HepG2 (cell line): ENCODE measurements at regions not wholly inside any gene's neighbourhood (a gene's known extent, or its start where the extent isn't known, plus 50 kb on each side); places are given as distances from the start of the nearest gene placed in this dataset.

Experiments
- ZNF496 ChIP-seq: sonication (generic); formaldehyde crosslinking; IDR thresholded peaks from 2 replicates; pipeline ENCODE4 v1.8.1; 2023; ENCODE audit warnings: mild to moderate bottlenecking, moderate library complexity, missing genetic modification reagents; ENCODE audit not compliant: insufficient replicate concordance
- TF ChIP-seq, protein P1 (sequence below): sonication (generic); formaldehyde crosslinking; IDR thresholded peaks from 2 replicates; pipeline ENCODE4 v1.5.0; 2020; ENCODE audit warnings: mild to moderate bottlenecking, missing genetic modification reagents, moderate library complexity

DNA sequence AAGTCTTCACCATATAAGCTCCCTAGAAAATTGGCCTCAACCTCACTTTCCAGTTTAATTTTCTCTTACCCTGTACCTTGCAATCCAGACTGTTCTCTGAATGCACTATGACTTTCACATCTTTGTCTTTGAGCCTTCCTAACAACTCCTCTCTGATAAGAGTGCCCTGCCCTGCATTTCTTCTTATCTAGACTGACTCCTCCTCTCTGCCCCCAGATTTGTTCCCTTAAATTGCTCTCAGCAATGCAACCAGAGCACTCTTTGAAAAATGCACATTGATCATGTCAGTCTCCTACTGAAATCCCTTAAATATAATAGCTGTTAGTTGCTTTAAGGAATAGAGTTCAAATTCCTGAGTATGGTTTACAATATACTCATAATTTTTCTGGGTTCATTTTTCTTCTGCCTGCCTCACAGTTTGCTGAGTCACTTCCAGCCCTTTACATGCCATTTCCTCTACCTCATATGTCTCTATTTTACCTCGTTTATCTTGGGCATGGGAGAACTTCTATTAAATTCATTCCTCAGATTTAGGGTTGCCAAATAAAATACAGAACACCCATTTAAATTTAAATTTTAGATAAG, 582.7 kb upstream of the AADAT start:
- TF ChIP-seq, protein P1, sequence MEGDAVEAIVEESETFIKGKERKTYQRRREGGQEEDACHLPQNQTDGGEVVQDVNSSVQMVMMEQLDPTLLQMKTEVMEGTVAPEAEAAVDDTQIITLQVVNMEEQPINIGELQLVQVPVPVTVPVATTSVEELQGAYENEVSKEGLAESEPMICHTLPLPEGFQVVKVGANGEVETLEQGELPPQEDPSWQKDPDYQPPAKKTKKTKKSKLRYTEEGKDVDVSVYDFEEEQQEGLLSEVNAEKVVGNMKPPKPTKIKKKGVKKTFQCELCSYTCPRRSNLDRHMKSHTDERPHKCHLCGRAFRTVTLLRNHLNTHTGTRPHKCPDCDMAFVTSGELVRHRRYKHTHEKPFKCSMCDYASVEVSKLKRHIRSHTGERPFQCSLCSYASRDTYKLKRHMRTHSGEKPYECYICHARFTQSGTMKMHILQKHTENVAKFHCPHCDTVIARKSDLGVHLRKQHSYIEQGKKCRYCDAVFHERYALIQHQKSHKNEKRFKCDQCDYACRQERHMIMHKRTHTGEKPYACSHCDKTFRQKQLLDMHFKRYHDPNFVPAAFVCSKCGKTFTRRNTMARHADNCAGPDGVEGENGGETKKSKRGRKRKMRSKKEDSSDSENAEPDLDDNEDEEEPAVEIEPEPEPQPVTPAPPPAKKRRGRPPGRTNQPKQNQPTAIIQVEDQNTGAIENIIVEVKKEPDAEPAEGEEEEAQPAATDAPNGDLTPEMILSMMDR (CRISPR knock-in tag) = no peak
- no peak for TF ChIP-seq ZNF496
